Activated gamma-delta T cell treated with Interleukin-2 at 50 U/mL for 16 hours (primary cell): ENCODE measurements at regions not wholly inside any gene's neighbourhood (a gene's known extent, or its start where the extent isn't known, plus 50 kb on each side); places are given as distances from the start of the nearest gene placed in this dataset.

Experiments used
- DNase-seq: peaks from one replicate; pipeline ENCODE4 v3.0.0-alpha.2; 2020

DNA sequence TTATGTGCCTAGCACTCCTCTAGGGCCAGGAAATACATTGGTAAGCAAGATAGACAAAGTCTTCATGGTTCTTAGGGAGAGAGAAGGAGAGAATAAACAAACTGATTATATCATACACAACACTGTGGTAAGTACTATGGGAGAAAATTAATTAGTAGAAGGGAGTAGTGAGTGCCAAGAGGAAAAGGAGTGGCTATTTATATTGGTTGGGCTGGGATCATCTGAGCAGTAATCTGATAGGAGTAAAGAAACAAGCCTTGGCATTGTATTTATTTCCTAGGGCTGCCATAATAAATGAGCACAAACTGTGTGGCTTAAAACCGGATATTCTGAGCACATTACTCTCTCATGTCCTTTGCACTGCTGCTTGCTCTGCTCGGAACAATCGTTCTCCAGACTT, 158.1 kb upstream of the PHF14 start:
- DNase-seq: no peak

DNA sequence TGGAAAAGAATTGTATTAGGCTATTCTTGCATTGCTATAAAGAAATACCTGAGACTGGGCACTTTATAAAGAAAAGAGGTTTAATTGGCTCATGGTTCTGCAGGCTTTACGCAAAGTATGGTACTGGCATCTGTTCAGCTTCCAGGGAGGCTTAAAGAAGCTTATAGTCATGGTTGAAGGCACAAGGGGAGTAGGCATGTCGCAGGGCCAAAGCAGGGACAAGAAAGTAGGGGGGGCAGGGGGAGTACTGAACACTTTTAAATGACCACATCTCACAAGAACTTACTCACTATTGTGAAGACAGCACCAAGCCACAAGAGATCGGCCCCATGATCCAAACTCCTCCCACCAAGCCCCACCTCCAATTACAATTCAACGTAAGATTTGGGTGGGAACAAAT, 152.5 kb upstream of the PHF14 start:
- DNase-seq: no peak

DNA sequence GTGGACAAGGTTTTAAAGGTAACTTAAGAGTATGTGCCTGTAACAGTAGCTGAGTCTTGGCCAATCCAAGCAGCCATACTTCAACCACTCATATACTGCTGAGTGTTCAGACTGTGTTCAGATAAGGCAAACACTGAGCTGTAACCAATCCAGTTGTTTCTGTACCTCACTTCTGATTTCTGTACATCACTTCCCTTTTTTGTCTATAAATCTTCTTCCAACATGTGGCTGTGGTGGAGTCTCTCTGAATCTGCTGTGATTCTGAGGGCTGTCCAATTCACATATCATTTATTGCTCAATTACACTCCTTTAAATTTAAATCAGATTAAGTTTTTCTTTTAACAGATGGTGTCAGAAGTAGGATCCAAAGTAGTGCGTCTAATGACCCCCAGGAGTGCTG, 149.5 kb upstream of the PHF14 start:
- DNase-seq: no peak

DNA sequence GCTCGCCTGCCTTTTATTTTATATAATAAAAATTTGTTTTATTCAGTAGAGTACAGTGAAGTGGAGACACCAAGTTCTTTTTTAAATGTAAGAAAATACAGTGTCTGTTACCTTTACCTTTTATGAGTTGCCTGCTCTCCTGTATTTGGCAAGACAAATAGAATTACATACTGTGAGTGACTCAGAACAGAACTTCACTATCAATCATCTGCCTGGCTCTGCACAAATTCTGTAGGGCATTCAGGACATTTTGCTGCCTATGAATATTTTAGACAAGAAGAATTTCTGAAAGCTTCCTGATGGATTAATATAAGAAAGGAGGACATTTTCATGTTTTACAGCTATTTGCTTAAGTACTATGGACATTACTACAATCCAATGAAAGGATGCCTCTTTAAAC, 135.4 kb upstream of the PHF14 start:
- DNase-seq: no peak

DNA sequence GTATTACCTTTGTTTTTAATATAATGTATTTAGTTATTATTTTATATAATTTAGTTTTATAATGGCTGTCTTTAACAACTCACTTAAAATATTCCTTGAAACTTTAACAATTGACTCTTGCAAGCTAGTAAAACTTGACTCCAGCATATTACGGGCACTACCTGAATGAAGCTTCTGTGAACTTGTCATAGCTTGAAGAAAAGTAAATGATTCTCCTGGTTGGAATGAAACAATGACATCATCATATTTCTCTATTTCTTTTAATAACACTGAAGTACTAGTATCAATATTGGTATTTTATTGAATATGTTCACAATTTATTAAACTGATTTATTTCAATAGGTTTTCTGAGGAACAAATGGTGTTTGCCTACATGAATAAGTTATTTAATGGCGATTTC, 128.4 kb upstream of the PHF14 start:
- DNase-seq: no peak

DNA sequence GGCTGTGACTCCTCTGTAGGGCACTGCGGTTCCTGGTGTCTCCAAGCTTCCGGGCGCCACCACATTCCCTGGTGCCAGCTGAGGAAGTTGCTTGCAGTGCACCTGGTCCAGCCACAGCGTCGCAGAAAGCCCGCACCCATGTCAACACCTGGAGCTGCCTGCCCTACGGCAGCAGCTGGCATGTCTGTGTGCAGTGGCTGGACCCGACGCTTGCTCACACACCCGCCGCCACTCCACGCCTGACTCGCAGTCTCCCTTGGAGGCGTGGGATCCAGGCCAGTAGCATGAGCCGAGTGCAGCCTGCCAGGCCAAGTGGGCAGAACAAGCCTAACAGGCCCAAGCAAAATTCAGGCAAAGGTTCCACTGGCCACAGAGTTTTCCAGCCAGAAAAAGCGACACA, 118.1 kb upstream of the PHF14 start:
- DNase-seq: no peak

DNA sequence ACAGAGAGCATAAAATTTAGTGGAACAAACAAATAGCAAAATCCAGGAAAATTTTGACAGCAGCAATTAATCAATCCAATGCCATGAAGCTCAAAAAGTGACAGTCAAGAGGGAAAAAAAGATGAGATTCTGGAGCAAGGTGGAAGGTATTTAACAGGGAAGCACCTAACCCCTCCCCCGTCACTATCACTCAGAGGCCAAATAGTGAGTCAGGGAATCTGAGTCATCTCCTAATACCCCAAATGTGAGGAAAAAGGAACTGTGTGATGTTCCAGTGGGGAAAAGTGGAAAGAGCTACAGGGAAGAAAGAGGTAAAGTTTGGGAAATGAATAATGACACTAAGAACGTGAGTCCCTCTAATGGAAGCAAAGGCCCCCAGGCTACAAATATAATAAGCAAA, 113.2 kb upstream of the PHF14 start:
- no peak for DNase-seq

DNA sequence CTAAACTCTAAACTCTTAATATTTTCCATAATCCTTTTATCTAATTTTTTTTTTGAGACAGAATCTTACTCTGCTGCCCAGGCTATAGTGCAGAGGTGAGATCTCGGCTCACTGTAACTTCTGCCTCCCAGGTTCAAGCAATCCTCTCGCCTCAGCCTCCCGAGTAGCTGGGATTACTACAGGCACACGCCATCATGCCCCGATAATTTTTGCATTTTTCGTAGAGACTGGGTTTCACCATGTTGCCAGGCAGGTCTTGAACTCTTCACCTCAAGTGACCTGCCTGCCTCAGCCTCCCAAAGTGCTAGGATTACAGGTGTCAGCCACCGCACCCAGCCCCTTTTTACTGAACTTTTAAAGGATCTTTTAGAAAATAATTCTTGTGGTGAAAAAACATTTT, 110.2 kb upstream of the PHF14 start:
- DNase-seq: no peak

DNA sequence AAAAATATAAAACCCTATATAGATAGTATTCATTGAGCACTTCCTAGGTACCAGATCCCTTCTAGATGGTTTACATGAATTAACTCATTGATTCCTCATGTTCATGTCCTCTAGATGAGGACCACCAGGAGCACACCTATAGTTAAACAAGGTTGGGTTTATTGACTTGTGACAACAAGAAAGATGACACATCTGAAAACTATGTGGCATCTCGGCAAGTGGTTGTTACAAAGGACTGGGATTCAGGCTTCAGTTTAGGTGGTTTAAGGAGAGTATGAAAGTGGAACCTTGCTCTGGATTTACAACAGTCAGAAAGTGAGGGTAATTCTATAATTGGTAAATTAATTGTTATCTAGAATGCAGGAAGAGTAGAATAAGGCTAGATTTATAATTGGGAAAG, 99.0 kb upstream of the PHF14 start:
- no peak for DNase-seq

DNA sequence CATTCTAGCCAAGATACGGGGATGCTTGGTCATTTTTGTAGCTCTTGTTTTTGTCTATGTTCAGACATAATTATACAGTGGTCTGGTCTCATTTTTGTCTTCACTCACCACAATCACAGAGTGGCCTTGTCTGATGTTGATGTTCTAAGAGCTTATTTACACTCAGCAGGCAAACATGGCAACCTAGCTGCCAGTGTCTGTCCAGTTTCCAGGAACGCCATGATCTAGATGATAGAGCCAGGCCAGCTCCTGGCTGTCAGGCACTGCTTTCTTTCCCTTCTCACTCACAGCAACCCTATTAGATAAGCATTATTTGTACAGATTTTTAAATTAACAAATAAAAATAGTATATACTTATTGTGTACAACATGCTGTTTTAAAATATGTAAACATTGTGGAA, 98.6 kb upstream of the PHF14 start:
- no peak for DNase-seq

DNA sequence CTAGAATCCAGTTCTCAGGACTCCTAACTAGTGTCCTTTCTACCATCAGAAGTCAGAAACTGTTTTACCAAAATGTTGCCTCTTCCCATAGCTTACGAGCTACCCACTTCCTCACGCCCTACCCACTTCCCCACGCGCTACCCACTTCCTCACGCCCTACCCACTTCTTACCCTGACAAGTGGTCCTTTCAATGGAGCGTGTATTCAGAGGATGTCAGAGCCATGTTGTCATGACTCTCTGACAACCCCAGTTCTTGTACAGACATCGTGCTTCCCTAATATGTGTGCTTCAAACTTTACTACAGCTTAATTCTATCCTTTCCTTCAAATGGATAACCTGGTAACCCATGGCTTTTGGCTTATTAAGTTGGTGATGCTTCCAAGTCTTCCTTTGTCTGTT, 84.8 kb upstream of the PHF14 start:
- peak; percentile 6 for DNase-seq

DNA sequence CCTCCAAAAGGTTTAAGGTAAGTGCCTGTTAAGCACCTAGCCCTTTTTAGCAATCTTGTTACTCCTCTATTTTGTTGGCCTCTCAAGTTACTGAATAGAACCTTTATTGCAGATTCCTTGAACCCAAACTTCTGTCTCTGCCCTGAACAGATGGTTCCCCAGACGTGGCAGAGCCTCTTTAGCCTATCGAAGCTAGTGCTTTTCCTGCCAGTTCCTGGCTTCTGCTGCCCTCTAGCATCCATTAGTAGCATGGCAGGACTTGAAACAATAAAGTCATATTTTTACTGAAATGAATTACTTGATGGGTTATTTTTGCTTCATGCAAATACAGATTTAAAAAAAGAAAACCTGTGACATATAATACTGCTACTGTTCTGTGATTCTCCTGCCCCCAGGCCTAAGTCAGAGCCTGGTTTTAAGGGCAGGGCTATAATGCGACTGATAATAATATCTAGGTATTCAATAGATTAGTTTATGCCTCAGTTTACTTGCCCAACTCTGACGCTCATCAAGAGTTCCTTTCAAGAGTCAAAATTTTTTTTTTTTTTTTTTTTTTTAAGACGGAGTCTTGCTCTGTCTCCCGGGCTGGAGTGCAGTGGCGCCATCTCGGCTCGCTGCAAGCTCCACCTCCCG, 84.3 kb upstream of the PHF14 start:
- peak; percentile 22 for DNase-seq

DNA sequence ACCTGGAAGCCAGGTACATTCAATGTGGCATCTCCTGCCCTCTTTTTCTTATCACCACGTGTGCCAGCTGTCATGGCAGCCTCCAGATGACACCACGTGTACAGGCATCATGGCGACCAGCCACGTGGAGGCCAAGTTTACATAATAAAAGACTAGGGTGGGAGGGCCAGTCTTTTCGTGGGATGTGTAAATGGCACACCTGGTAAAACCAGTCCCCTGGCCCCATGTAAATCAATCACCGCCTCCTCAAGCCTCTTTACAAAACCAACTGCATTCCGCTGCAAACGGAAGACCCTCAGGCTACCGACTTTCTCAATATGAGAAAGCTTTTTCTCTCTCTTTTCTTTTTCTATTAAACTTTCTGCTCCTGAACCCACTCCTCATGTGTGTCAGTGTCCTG, 65.1 kb upstream of the PHF14 start:
- no peak for DNase-seq

DNA sequence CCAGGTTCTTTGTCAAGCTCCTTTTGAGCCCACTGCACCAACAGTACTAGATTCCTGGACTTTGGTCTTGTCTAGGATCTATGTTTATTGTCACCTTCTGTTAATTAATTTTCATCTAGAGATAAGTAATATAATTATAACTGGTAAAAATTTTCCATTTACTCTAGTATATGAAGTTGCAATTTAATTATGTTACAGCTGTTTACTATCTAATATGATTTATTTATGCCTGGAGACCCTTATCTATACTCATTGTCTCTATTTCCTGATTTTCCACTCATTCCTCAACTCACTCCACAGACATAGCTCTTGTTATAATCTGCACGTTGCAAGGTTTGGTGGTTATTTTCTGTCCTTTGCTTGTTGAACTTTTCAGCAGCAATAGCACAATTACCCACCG, 63.2 kb upstream of the PHF14 start:
- no peak for DNase-seq

DNA sequence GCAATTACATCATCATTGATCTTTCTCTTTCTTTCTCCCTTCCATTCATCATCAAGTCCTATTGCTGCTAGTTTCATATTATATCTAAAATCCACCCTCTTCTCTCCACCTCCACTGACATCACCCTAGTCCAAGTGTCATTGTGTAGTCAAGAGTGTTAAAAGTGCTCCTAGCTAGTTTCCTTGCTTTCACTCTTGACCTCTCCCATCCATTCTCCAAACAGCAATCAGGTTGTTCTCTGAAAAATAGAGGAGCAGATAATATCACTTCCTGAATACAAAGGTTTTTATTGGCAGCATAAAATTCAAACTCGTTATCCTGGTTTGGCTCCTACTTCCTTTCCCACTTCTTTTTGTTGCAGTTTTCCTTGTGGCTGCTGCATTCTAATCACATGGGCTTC, 61.6 kb upstream of the PHF14 start:
- no peak for DNase-seq

DNA sequence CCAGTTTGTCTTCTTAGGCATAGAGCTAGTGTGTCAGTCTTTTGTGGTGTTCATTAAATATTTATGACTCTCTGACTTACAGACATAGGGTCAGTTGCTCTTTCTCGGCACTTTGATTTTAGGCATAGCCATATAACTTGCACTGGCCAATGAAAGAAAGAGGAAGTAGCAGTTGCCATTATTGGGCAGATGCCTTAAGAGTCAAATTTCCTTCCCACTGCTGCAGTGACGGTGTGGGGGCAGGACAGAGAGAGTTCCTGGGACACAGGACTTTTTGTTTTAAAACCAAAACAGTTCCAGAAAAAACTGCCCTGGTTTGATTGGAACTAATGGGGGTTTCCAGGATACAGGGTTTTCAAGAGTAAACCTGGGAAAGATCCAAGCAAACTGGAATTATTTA, 60.2 kb upstream of the PHF14 start:
- no peak for DNase-seq

DNA sequence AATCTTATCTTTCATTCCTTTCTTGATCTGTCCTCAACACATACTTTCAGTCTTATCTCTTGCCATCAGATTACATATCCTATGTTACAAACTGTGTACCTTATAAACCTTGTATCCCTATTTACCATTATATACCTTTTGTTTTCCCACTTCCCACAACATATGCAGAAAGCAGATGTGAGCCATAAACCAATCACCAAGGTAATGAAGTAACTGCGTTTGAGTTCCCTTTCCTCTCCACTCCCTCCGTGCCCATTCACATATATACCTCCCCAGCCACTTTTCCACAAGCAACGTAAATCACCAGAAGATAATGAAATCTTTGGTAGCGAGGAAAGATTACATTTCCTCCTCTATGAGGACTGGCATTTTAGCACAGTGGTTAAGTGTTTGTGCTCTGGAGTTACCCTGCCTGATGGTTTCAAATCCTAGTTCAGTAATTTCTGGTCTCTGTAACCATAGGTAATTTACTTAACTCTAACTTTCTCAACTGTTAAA, 55.5 kb upstream of the PHF14 start:
- no peak for DNase-seq

DNA sequence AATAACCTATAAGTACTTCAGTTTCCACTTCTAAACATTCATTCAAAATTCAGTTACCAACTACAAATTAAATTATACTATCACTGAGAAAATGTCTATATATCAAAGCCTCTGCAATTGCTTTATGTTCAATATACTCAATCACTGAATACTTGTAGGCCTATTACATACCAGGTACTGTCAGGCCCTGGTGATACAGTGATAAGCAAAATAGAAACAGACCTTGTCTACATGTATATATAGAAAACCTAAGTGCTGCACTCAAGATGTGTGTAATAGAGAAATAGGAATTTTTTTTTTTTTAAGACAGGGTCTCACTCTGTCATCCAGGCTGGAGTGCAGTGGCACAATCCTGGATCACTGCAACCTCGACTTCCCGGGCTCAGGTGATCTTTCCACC, 53.7 kb upstream of the PHF14 start:
- DNase-seq: no peak
